A549 (cell line): ENCODE measurements at regions not wholly inside any gene's neighbourhood (a gene's known extent, or its start where the extent isn't known, plus 50 kb on each side); places are given as distances from the start of the nearest gene placed in this dataset.

ENCODE experiments used
- ATAC-seq, 2 experiments: fragments of 200-7000 bp in 1 of 2; fragments of >200 bp in 1 of 2; cut with Nextera tagmentation in 1 of 2; cut with Tn5 transposase in 1 of 2; 3 replicates each; pipeline versions ENCODE4 v1.8.0 to v1.9.1; 2018 to 2020; ENCODE audit warnings: mild to moderate bottlenecking in 1 of 2, moderate library complexity in 1 of 2
- CTCF ChIA-PET: fragments of 300-600 bp; sonication (Branson Sonifier 250); formaldehyde crosslinking; extraction: SDS; loops from one replicate; lab custom pipeline; 2021; ENCODE audit warnings: antibody characterized with exemption, inconsistent platforms; lab: Yijun Ruan, JAX
- POLR2A ChIA-PET: fragments of 350-600 bp; formaldehyde crosslinking; extraction: SDS; loops from one replicate; lab custom pipeline; 2021; ENCODE audit warnings: antibody characterized with exemption, inconsistent platforms; lab: Yijun Ruan, JAX
- DNase-seq, 2 experiments: peaks; one replicate each; pipeline versions ENCODE4 v3.0.0 to v3.0.0-alpha.2; 2011 to 2016; ENCODE audit warnings: low read depth in 1 of 2, low spot score in 1 of 2
- FAIRE-seq: peaks from 2 replicates; lab custom pipeline; 2011; peaks lifted over from hg19 to GRCh38; lab: Jason Lieb, UNC
- H3K27ac ChIP-seq, 2 experiments: fragments of >200 bp; sonication (Bioruptor Twin); formaldehyde crosslinking; 3 replicates each; pipeline ENCODE4 v1.5.1; 2016 to 2017
- H3K4me1 ChIP-seq: fragments of >200 bp; sonication (Bioruptor Twin); formaldehyde crosslinking; 3 replicates; pipeline ENCODE4 v1.6.1; 2016
- H3K4me2 ChIP-seq: fragments of >200 bp; sonication (Bioruptor Twin); formaldehyde crosslinking; 3 replicates; pipeline ENCODE4 v1.6.1; 2016
- H3K4me3 ChIP-seq: fragments of >200 bp; sonication (Bioruptor Twin); formaldehyde crosslinking; 3 replicates; pipeline ENCODE4 v1.5.1; 2016
- H3K9me3 ChIP-seq: fragments of >200 bp; sonication (Bioruptor Twin); formaldehyde crosslinking; 3 replicates; pipeline ENCODE4 v1.6.1; 2016
- BHLHE40 ChIP-seq: IDR thresholded peaks from 2 replicates; pipeline ENCODE4 v1.6.1; 2012; ENCODE audit warnings: low read depth, low read length, inconsistent platforms
- CBX2 ChIP-seq: fragments of 200-600 bp; sonication (generic); IDR thresholded peaks from 2 replicates; pipeline ENCODE4 v1.6.1; 2016; ENCODE audit warnings: low read depth, mild to moderate bottlenecking, borderline replicate concordance
- CHD2 ChIP-seq: fragments of 150-350 bp; IDR thresholded peaks from 2 replicates; pipeline ENCODE4 v1.6.1; 2014; ENCODE audit warnings: low read length; ENCODE audit not compliant: partially characterized antibody
- EHMT2 ChIP-seq: fragments of 200-600 bp; sonication (generic); IDR thresholded peaks from 2 replicates; pipeline ENCODE4 v1.6.1; 2016; ENCODE audit warnings: antibody characterized with exemption, low read depth, mild to moderate bottlenecking, moderate library complexity
- ESRRA ChIP-seq: fragments of 150-350 bp; IDR thresholded peaks from 2 replicates; pipeline ENCODE4 v1.6.1; 2014; ENCODE audit warnings: mild to moderate bottlenecking, low read length, borderline replicate concordance
- FOSL2 ChIP-seq, 2 experiments: fragments of 450-650 bp in 1 of 2; fragments of >200 bp in 1 of 2; sonication (Bioruptor Twin) in 1 of 2; formaldehyde crosslinking; IDR thresholded peaks; 2 replicates each; pipeline versions ENCODE4 v1.5.0 to v1.6.1; 2016 to 2020; ENCODE audit warnings: mild to moderate bottlenecking in 1 of 2, moderate library complexity in 1 of 2
- HDAC2 ChIP-seq: fragments of 200-600 bp; sonication (generic); IDR thresholded peaks from 2 replicates; pipeline ENCODE4 v1.6.1; 2016
- HOXA7 ChIP-seq: fragments of 250-450 bp; sonication (Bioruptor Pico); IDR thresholded peaks from 2 replicates; pipeline ENCODE4 v1.5.0; 2020; ENCODE audit warnings: mild to moderate bottlenecking, moderate library complexity
- HOXB5 ChIP-seq: fragments of 250-450 bp; sonication (Bioruptor Pico); IDR thresholded peaks from 2 replicates; pipeline ENCODE4 v1.5.0; 2020; ENCODE audit warnings: mild to moderate bottlenecking, moderate library complexity
- JUN ChIP-seq, 2 experiments: fragments of >200 bp; sonication (Bioruptor Twin); formaldehyde crosslinking; IDR thresholded peaks; 2 replicates in 1 of 2; 3 replicates in 1 of 2; pipeline ENCODE4 v1.6.1; 2016 to 2017
- RAD21 ChIP-seq, 2 experiments: fragments of >200 bp in 1 of 2; sonication (Bioruptor Twin) in 1 of 2; formaldehyde crosslinking in 1 of 2; IDR thresholded peaks in 1 of 2; conservative IDR thresholded peaks in 1 of 2; 2 replicates in 1 of 2; 3 replicates in 1 of 2; pipeline ENCODE4 v1.6.1; 2012 to 2018; ENCODE audit warnings: inconsistent platforms in 1 of 2
- RFX5 ChIP-seq: fragments of 450-650 bp; IDR thresholded peaks from 2 replicates; pipeline ENCODE4 v1.7.1; 2014; ENCODE audit warnings: antibody characterized with exemption, mild to moderate bottlenecking, moderate library complexity
- SREBF2 ChIP-seq: fragments of 450-650 bp; IDR thresholded peaks from 2 replicates; pipeline ENCODE4 v1.6.1; 2014; ENCODE audit warnings: mild to moderate bottlenecking, moderate library complexity
- WGBS: methylation state at CpG from one replicate; pipeline ENCODE4 v1.1.6; 2017; ENCODE audit errors: missing lambda C conversion rate; 5-methylcytosine and 5-hydroxymethylcytosine counted together
- TF ChIP-seq, protein P1 (sequence below): fragments of 150-350 bp; IDR thresholded peaks from 2 replicates; pipeline ENCODE4 v1.6.1; 2014; ENCODE audit warnings: low read depth, mild to moderate bottlenecking, low read length
- TF ChIP-seq, protein P2 (sequence below): fragments of >200 bp; sonication (Bioruptor Twin); formaldehyde crosslinking; IDR thresholded peaks from 3 replicates; pipeline ENCODE4 v1.6.1; 2016
- TF ChIP-seq, protein P3 (sequence below): IDR thresholded peaks from 2 replicates; pipeline ENCODE4 v1.6.1; 2012
- TF ChIP-seq, protein P4 (sequence below): fragments of 250-450 bp; sonication (Bioruptor Pico); IDR thresholded peaks from 2 replicates; pipeline ENCODE4 v1.5.0; 2021; ENCODE audit warnings: mild to moderate bottlenecking, moderate library complexity, borderline replicate concordance
- TF ChIP-seq, protein P5 (sequence below): fragments of >200 bp; sonication (Bioruptor Twin); formaldehyde crosslinking; IDR thresholded peaks from 3 replicates; pipeline ENCODE4 v1.5.1; 2016
- TF ChIP-seq, protein P6 (sequence below): IDR thresholded peaks from 2 replicates; pipeline ENCODE4 v1.6.1; 2012; ENCODE audit warnings: low read depth, borderline replicate concordance

DNA sequence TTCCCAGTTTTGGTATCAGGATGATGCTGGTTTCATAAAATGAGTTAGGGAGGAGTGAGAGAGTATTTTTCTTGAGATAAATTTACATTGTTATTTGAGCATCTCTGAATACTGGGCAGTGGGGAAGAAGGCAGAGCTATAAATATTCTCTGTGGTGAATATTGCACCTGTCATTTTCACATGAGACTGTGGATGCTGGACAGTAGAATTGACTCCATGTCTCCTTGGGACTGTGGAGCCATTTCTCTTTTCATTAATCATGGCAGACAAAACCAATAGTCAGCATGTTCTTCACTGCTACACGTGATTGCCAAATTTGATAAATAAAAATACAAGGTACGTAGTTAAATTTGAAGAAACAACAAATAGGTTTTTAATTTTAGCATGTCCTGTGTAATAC, 81.2 kb upstream of the PHACTR1 start:
- ATAC-seq (no peak), FAIRE-seq (no peak), DNase-seq (no peak)
- POLR2A ChIA-PET, result no interaction called here
- TF ChIP-seq ESRRA, result no peak
- no peak for TF ChIP-seq CBX2
- TF ChIP-seq RFX5, result no peak
- TF ChIP-seq HOXA7 (CRISPR knock-in tag), result no peak
- no peak for TF ChIP-seq HDAC2
- TF ChIP-seq, protein P1, sequence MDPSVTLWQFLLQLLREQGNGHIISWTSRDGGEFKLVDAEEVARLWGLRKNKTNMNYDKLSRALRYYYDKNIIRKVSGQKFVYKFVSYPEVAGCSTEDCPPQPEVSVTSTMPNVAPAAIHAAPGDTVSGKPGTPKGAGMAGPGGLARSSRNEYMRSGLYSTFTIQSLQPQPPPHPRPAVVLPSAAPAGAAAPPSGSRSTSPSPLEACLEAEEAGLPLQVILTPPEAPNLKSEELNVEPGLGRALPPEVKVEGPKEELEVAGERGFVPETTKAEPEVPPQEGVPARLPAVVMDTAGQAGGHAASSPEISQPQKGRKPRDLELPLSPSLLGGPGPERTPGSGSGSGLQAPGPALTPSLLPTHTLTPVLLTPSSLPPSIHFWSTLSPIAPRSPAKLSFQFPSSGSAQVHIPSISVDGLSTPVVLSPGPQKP, result no peak
- TF ChIP-seq, protein P2, sequence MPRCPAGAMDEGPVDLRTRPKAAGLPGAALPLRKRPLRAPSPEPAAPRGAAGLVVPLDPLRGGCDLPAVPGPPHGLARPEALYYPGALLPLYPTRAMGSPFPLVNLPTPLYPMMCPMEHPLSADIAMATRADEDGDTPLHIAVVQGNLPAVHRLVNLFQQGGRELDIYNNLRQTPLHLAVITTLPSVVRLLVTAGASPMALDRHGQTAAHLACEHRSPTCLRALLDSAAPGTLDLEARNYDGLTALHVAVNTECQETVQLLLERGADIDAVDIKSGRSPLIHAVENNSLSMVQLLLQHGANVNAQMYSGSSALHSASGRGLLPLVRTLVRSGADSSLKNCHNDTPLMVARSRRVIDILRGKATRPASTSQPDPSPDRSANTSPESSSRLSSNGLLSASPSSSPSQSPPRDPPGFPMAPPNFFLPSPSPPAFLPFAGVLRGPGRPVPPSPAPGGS, result no peak
- no peak for TF ChIP-seq BHLHE40
- TF ChIP-seq, protein P3, sequence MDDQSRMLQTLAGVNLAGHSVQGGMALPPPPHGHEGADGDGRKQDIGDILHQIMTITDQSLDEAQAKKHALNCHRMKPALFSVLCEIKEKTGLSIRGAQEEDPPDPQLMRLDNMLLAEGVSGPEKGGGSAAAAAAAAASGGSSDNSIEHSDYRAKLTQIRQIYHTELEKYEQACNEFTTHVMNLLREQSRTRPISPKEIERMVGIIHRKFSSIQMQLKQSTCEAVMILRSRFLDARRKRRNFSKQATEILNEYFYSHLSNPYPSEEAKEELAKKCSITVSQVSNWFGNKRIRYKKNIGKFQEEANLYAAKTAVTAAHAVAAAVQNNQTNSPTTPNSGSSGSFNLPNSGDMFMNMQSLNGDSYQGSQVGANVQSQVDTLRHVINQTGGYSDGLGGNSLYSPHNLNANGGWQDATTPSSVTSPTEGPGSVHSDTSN, result no peak
- no peak overlapping the region for H3K4me2 ChIP-seq
- WGBS, result 66% methylated on average over 2 of the region's 2 CpGs
- no peak overlapping the region for H3K4me3 ChIP-seq
- CTCF ChIA-PET, result interaction anchor here (0.6 kb wide), 1 partner anchor 19 kb away, joined by 4 read pairs; no protein-coding TSS in a partner anchor
- H3K4me1 ChIP-seq, result no peaks in the 10 kb centered on the region
- no peaks in the 10 kb centered on the region; the same call in 1 of the 3 replicates for H3K9me3 ChIP-seq
- no peak overlapping the region for H3K27ac ChIP-seq

DNA sequence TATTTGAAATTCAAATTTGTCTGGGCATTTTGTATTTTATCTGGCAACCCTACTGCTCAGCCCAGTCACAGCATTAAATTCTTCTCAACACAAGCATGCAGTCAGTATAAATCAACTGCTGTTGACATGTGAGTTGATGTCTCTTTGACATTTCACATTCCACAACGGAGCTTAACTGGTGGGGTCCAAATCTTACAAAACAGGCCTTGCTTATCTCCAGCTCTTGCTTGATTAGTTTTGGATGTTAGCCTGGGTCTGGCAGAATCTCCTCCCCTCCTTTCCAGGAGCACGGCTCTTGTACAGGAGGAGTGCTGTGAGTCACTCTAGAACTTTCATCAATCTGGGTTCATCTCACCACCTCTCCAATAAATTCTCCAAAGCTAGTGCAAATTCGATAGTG, 80.8 kb upstream of the PHACTR1 start:
- Histone ChIP-seq H3K4me1 (no peaks in the 10 kb centered on the region), H3K27ac (no peak overlapping the region), H3K4me2 (no peak overlapping the region), H3K4me3 (no peak overlapping the region), H3K9me3 (no peaks in the 10 kb centered on the region; the same call in 1 of the 3 replicates)
- FAIRE-seq, result no peak
- WGBS, result 50% methylated on average over 3 of the region's 3 CpGs
- TF ChIP-seq FOSL2 (IDR thresholded peaks at IDR 0.05) (no peak), FOSL2 (CRISPR knock-in tag; IDR thresholded peaks at IDR 0.05) (no peak)
- ChIA-PET CTCF (interaction anchor here (0.6 kb wide), 1 partner anchor 20 kb away, joined by 4 read pairs; no protein-coding TSS in a partner anchor), POLR2A (no interaction called here)
- DNase-seq, result no peak
- no peak for ATAC-seq

DNA sequence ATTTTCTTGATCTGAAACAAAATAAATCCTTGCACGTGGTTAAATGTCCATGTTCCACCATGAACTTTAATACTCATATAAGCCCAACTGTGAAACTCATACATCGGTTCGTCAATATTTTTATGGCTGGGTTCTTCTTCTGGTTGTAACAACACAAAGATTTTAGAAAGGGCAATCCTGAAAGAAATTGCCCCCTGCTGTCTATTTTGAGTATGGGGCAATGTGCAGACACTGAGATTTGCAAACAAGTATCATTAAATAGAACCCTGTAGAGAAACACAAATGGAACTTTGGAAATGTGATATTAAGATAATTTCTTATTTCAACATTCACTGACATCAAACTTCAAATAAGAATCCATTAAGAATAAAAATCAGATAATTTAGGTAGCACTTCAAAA, 80.2 kb upstream of the PHACTR1 start:
- DNase-seq (peak in 1 of 2 experiments; percentile 1), FAIRE-seq (no peak), ATAC-seq (no peak)
- ChIA-PET POLR2A (no interaction called here), CTCF (interaction anchor here (1.6 to 2.4 kb wide), 2 partner anchors 10 to 17 kb away, joined by 6 to 9 read pairs; no protein-coding TSS in a partner anchor)
- Histone ChIP-seq H3K27ac (no peak overlapping the region), H3K4me1 (no peaks in the 10 kb centered on the region), H3K4me3 (no peak overlapping the region), H3K9me3 (no peaks in the 10 kb centered on the region; the same call in 1 of the 3 replicates), H3K4me2 (no peak overlapping the region)
- 69% methylated on average over 3 of the region's 3 CpGs for WGBS
- TF ChIP-seq RAD21 (conservative IDR thresholded peaks at IDR 0.05 in 1 of 2, IDR thresholded peaks at IDR 0.05 in 1 of 2) (0 out of 5 replicates have a peak, but pooled peaks of 1 of the 2 experiments have one; percentile 14), HOXB5 (CRISPR knock-in tag) (no peak)

DNA sequence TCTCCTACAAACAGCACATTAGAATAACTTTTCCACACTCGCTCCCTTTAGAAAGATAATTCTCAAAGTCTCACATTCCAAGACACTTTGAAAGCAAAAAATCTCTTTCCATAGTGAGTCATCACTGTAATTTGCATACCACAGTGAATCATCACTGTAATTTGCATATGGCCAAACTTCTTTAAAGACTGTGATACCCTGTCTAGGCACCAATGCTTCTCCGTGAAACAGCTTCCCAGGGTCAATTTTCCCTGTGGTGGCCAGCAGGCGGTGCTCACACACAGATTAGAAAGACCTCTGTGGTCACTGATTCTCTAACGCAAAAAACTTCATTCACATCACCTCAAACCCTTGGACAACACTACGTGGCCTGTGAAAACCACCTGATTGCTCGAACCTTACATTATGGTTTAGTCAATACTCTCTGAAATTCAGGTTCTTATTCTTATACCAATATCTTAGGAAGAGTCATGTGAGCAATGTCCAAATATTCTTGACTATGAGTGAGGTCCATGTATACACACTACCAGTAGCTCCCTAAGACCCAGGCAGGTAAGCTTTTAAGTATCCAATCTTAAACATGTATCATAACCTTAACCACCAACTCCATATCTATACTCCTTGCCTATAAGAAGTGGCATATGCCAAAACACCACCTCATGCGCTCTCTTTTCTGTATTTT, 78.5 kb upstream of the PHACTR1 start:
- FAIRE-seq (no peak), ATAC-seq (peak; percentile 68 to 84; a peak in 5 of 6 replicates), DNase-seq (peak; percentile 2 to 40)
- WGBS, result 33% methylated on average over 7 of the region's 7 CpGs
- H3K4me2 ChIP-seq, result no peak overlapping the region
- H3K9me3 ChIP-seq, result no peaks in the 10 kb centered on the region; the same call in 1 of the 3 replicates
- no peaks in the 10 kb centered on the region for H3K4me1 ChIP-seq
- ChIA-PET POLR2A (no interaction called here), CTCF (interaction anchor here (0.9 to 2.4 kb wide), 12 partner anchors 8 to 1028 kb away, joined by 3 to 9 read pairs (median 5); no protein-coding TSS in a partner anchor)
- no peak overlapping the region for H3K27ac ChIP-seq
- no peak overlapping the region for H3K4me3 ChIP-seq
- TF ChIP-seq CHD2, result no peak
- TF ChIP-seq, protein P4, sequence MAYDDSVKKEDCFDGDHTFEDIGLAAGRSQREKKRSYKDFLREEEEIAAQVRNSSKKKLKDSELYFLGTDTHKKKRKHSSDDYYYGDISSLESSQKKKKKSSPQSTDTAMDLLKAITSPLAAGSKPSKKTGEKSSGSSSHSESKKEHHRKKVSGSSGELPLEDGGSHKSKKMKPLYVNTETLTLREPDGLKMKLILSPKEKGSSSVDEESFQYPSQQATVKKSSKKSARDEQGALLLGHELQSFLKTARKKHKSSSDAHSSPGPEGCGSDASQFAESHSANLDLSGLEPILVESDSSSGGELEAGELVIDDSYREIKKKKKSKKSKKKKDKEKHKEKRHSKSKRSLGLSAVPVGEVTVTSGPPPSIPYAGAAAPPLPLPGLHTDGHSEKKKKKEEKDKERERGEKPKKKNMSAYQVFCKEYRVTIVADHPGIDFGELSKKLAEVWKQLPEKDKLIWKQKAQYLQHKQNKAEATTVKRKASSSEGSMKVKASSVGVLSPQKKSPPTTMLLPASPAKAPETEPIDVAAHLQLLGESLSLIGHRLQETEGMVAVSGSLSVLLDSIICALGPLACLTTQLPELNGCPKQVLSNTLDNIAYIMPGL (CRISPR knock-in tag), result no peak
- no peak for TF ChIP-seq EHMT2
- TF ChIP-seq, protein P5, sequence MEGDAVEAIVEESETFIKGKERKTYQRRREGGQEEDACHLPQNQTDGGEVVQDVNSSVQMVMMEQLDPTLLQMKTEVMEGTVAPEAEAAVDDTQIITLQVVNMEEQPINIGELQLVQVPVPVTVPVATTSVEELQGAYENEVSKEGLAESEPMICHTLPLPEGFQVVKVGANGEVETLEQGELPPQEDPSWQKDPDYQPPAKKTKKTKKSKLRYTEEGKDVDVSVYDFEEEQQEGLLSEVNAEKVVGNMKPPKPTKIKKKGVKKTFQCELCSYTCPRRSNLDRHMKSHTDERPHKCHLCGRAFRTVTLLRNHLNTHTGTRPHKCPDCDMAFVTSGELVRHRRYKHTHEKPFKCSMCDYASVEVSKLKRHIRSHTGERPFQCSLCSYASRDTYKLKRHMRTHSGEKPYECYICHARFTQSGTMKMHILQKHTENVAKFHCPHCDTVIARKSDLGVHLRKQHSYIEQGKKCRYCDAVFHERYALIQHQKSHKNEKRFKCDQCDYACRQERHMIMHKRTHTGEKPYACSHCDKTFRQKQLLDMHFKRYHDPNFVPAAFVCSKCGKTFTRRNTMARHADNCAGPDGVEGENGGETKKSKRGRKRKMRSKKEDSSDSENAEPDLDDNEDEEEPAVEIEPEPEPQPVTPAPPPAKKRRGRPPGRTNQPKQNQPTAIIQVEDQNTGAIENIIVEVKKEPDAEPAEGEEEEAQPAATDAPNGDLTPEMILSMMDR, result peak; percentile 74
- TF ChIP-seq, protein P6, sequence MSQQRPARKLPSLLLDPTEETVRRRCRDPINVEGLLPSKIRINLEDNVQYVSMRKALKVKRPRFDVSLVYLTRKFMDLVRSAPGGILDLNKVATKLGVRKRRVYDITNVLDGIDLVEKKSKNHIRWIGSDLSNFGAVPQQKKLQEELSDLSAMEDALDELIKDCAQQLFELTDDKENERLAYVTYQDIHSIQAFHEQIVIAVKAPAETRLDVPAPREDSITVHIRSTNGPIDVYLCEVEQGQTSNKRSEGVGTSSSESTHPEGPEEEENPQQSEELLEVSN, result no peak
- peak; percentile 71 to 83 for TF ChIP-seq RAD21 (conservative IDR thresholded peaks at IDR 0.05 in 1 of 2, IDR thresholded peaks at IDR 0.05 in 1 of 2)
- no peak for TF ChIP-seq SREBF2
- TF ChIP-seq JUN (IDR thresholded peaks at IDR 0.05), result no peak
- no peak for TF ChIP-seq CBX2
- TF ChIP-seq BHLHE40, result no peak
- no peak for TF ChIP-seq HOXB5 (CRISPR knock-in tag)
